Adipocyte (in vitro differentiated cells): ENCODE measurements at regions not wholly inside any gene's neighbourhood (a gene's known extent, or its start where the extent isn't known, plus 50 kb on each side); places are given as distances from the start of the nearest gene placed in this dataset.

ENCODE experiments used
- DNase-seq: peaks from one replicate; pipeline ENCODE4 v3.0.0-alpha.2; 2015; ENCODE audit warnings: low read depth
- H3K27me3 ChIP-seq: replicated peaks from 2 replicates; pipeline ENCODE4 v1.7.0; 2013; ENCODE audit warnings: mild to moderate bottlenecking, low read length, moderate library complexity; ENCODE audit not compliant: control insufficient read depth, insufficient read depth
- H3K36me3 ChIP-seq: 2 replicates; pipeline ENCODE4 v1.7.0; 2013; ENCODE audit warnings: low read length, mild to moderate bottlenecking, moderate library complexity; ENCODE audit not compliant: control insufficient read depth, insufficient read depth, severe bottlenecking
- H3K4me1 ChIP-seq: 2 replicates; pipeline ENCODE4 v1.7.0; 2013; ENCODE audit warnings: mild to moderate bottlenecking, low read length, moderate library complexity; ENCODE audit not compliant: control insufficient read depth, insufficient read depth
- H3K4me3 ChIP-seq: 2 replicates; pipeline ENCODE4 v1.7.0; 2013; ENCODE audit warnings: mild to moderate bottlenecking, low read length, moderate library complexity
- H3K9ac ChIP-seq: 2 replicates; pipeline ENCODE4 v1.7.0; 2013; ENCODE audit warnings: mild to moderate bottlenecking, low read length, moderate library complexity
- H3K9me3 ChIP-seq: 2 replicates; pipeline ENCODE4 v1.7.0; 2013; ENCODE audit warnings: mild to moderate bottlenecking, low read length, moderate library complexity; ENCODE audit not compliant: control insufficient read depth

GRCh38 chr10:75294031-75294437 lies 58.3 kb upstream of the COMTD1 start:
- Histone ChIP-seq H3K36me3 (no peaks in the 10 kb centered on the region), H3K9ac (peak overlapping the region; percentile 43), H3K4me3 (peak overlapping the region; percentile 79), H3K4me1 (peaks cover 12% of the 10 kb centered on the region), H3K27me3 (peaks cover 15% of the 10 kb centered on the region), H3K9me3 (peaks cover 18% of the 10 kb centered on the region)
- no peak for DNase-seq

- no peak overlapping the region for H3K9ac ChIP-seq
- no peak overlapping the region for H3K4me3 ChIP-seq
- no peaks in the 10 kb centered on the region for H3K36me3 ChIP-seq
- peaks cover 12% of the 10 kb centered on the region for H3K4me1 ChIP-seq
- peaks cover 18% of the 10 kb centered on the region for H3K9me3 ChIP-seq
- DNase-seq, result no peak
- peaks cover 20% of the 10 kb centered on the region for H3K27me3 ChIP-seq
Measured at GRCh38 chr10:75293446-75293820, 57.7 kb upstream of the COMTD1 start.

- Histone ChIP-seq H3K27me3 (peaks cover 25% of the 10 kb centered on the region), H3K9me3 (peaks cover 18% of the 10 kb centered on the region), H3K9ac (no peak overlapping the region), H3K36me3 (no peaks in the 10 kb centered on the region), H3K4me3 (no peak overlapping the region), H3K4me1 (peaks cover 12% of the 10 kb centered on the region)
- no peak for DNase-seq
Measured at GRCh38 chr10:75292794-75293445, 57.2 kb upstream of the COMTD1 start.

GRCh38 chr10:75291805-75292204 lies 56.0 kb upstream of the COMTD1 start:
- no peak for DNase-seq
- Histone ChIP-seq H3K9ac (no peak overlapping the region), H3K36me3 (no peaks in the 10 kb centered on the region), H3K4me1 (peaks cover 12% of the 10 kb centered on the region), H3K27me3 (peaks cover 35% of the 10 kb centered on the region), H3K4me3 (no peak overlapping the region), H3K9me3 (peaks cover 18% of the 10 kb centered on the region)

- no peak for DNase-seq
- peaks cover 18% of the 10 kb centered on the region for H3K9me3 ChIP-seq
- no peaks in the 10 kb centered on the region for H3K36me3 ChIP-seq
Measured at GRCh38 chr10:75288140-75288711, 52.5 kb upstream of the COMTD1 start.

GRCh38 chr10:75287697-75288096 lies 51.9 kb upstream of the COMTD1 start:
- H3K9me3 ChIP-seq, result peaks cover 18% of the 10 kb centered on the region
- H3K9ac ChIP-seq, result no peak overlapping the region
- H3K4me3 ChIP-seq, result no peak overlapping the region
- peaks cover 9% of the 10 kb centered on the region for H3K4me1 ChIP-seq
- no peaks in the 10 kb centered on the region for H3K36me3 ChIP-seq
- peaks cover 46% of the 10 kb centered on the region for H3K27me3 ChIP-seq
- no peak for DNase-seq

More at GRCh38 chr10:75288140-75288711, 52.5 kb upstream of the COMTD1 start:
- Histone ChIP-seq H3K4me1 (peaks cover 8% of the 10 kb centered on the region), H3K9ac (no peak overlapping the region), H3K4me3 (no peak overlapping the region), H3K27me3 (peaks cover 46% of the 10 kb centered on the region)

- H3K9ac ChIP-seq, result no peak overlapping the region
- no peak overlapping the region for H3K4me3 ChIP-seq
- H3K9me3 ChIP-seq, result peaks cover 14% of the 10 kb centered on the region
- H3K4me1 ChIP-seq, result peaks cover 9% of the 10 kb centered on the region
- no peak for DNase-seq
- H3K36me3 ChIP-seq, result no peaks in the 10 kb centered on the region
- H3K27me3 ChIP-seq, result peaks cover 51% of the 10 kb centered on the region
Measured at GRCh38 chr10:75286901-75287300, 51.1 kb upstream of the COMTD1 start.
